ENCODE measurements at regions not wholly inside any gene's neighbourhood (a gene's known extent, or its start where the extent isn't known, plus 50 kb on each side); places are given as distances from the start of the nearest gene placed in this dataset.

DNA sequence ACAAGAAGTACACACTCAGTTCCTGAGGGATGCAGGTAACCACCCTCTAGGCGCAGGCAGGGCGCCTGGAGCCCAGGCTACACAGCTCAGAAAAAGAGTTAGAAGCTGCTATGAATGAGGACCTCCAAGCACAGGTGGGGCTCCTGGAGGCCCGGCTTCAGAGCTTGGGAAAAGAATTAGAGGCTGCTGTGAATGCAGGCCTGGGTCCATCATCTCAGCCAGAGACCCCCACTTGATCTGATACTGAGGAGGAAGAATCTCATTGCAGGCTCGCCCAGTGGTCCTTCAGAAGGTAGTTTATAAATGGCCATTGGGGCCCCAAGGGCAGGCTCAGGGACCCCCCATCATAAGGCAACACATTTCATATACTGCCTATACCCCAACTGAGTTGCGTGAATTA is 556.4 kb downstream of the SLC6A15 start:
- Histone ChIP-seq H3K4me1 (no peaks in the 10 kb centered on the region), H3K4me3 (no peak overlapping the region), H3K9me3 (no peaks in the 10 kb centered on the region), H3K27ac (no peak overlapping the region), H3K27me3 (ENCODE audit: low read depth) (no peaks in the 10 kb centered on the region), H3K36me3 (no peaks in the 10 kb centered on the region)
- ATAC-seq (no peak), DNase-seq (no peak)
- TF ChIP-seq, protein P1, sequence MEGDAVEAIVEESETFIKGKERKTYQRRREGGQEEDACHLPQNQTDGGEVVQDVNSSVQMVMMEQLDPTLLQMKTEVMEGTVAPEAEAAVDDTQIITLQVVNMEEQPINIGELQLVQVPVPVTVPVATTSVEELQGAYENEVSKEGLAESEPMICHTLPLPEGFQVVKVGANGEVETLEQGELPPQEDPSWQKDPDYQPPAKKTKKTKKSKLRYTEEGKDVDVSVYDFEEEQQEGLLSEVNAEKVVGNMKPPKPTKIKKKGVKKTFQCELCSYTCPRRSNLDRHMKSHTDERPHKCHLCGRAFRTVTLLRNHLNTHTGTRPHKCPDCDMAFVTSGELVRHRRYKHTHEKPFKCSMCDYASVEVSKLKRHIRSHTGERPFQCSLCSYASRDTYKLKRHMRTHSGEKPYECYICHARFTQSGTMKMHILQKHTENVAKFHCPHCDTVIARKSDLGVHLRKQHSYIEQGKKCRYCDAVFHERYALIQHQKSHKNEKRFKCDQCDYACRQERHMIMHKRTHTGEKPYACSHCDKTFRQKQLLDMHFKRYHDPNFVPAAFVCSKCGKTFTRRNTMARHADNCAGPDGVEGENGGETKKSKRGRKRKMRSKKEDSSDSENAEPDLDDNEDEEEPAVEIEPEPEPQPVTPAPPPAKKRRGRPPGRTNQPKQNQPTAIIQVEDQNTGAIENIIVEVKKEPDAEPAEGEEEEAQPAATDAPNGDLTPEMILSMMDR (IDR thresholded peaks at IDR 0.05) = no peak
- intact Hi-C loops (cut with DNase I) = no loop called here

DNA sequence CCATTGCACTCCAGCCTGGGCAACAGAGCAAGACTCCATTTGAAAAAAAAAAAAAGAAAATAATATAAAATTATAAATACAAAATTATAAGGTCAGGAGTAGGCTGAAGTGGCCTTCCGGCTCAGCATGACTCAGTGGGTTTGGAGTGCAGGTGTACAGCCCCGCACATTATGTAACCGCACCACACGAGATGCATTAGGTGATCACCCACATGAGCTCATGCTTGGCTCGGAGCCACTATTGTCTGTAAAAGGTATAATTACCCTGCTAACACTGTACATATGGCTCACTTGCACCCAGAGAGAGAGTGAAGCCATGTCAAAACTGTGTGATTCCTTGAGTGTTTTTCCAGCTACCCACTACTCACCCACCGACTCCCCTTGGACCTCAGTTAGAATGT is 557.0 kb downstream of the SLC6A15 start:
- Histone ChIP-seq H3K9me3 (no peaks in the 10 kb centered on the region), H3K4me3 (no peak overlapping the region), H3K36me3 (no peaks in the 10 kb centered on the region), H3K4me1 (no peaks in the 10 kb centered on the region), H3K27ac (no peak overlapping the region), H3K27me3 (ENCODE audit: low read depth) (no peaks in the 10 kb centered on the region)
- ATAC-seq = no peak
- TF ChIP-seq, protein P1 (IDR thresholded peaks at IDR 0.05) = no peak
- intact Hi-C loops (cut with DNase I) = no loop called here
- DNase-seq = no peak

DNA sequence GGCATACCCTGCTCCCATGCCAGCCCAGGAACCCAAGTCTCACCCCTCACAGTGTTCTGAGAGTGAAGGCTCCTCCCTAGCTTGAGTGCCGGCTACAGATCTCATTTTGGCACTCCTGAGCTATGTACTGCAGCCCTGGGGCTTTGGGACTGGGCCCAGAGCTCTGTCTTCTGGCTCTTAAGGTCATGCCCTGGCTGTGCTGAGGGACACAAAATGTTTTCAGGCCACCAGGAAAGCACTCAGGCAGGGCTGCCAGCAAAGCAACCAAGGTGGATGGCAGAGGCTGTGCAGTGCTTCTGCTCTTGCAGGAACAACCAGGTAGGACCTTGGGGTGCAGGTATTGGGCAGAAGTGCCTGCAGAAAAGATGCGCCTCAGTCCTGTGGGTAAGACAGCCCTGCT is 564.0 kb downstream of the SLC6A15 start:
- H3K36me3 ChIP-seq = no peaks in the 10 kb centered on the region
- TF ChIP-seq, protein P1 (IDR thresholded peaks at IDR 0.05) = no peak
- intact Hi-C loops (cut with DNase I) = no loop called here
- ATAC-seq (no peak), DNase-seq (no peak)
- H3K4me3 ChIP-seq = no peak overlapping the region
- H3K9me3 ChIP-seq = no peaks in the 10 kb centered on the region
- no peak overlapping the region for H3K27ac ChIP-seq
- H3K4me1 ChIP-seq = no peaks in the 10 kb centered on the region
- no peaks in the 10 kb centered on the region for H3K27me3 ChIP-seq (ENCODE audit: low read depth)

DNA sequence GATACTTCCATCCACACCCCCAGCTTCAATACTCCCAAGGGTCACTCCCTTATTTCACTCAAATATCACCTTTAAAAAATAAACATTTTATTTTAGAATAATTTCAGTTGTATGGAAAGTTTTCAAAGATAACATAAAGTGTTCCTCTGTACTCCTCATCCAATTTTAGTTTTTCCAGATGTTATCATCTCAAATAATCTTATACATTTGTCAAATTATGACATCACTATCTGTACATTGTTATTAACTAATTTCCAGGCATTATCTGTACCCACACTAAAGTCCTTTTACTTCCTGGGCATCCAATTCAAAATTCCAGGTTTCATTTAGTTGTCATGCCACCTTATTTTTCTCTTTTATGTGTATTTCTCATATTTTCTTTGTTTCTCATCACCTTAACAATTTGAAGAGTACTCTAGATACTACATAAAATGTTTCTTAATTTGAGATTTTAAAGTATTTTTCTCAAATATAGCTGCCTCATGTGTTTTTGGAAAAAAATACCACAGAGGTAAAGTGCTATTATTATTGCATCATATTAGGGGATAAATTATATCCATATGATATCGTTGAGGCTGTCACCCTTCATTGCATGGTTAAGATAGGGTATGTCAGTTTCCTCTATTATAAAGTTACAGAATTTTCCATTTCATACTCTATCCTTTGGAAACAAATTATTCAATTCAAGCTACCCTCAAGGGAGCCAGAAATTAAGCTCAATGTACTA is 571.0 kb downstream of the SLC6A15 start:
- DNase-seq = no peak
- ATAC-seq = no peak
- H3K36me3 ChIP-seq = no peaks in the 10 kb centered on the region
- H3K9me3 ChIP-seq = no peaks in the 10 kb centered on the region
- no peak overlapping the region for H3K4me3 ChIP-seq
- no peak overlapping the region for H3K27ac ChIP-seq
- TF ChIP-seq, protein P1 (IDR thresholded peaks at IDR 0.05) = no peak
- intact Hi-C loops (cut with DNase I) = no loop called here
- H3K4me1 ChIP-seq = no peaks in the 10 kb centered on the region
- H3K27me3 ChIP-seq (ENCODE audit: low read depth) = no peaks in the 10 kb centered on the region

DNA sequence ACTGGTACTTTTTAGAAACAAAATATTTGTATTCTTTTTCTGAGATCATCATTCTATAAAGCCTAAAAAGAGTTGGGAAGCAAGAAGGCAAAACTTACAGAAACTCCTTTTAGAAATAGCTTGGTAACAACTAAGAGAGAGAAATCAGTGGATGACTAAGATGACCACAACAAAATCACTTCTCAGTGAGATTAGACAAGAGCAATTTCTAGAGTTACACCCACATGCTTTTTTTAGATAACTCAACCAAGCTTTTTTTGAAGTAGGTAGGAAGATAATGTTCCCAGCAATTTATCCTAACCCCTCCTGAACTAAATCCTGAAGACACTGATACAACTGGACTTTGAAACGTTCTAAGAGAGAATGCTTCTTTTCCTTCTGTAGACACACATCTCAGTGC is 576.4 kb downstream of the SLC6A15 start:
- TF ChIP-seq, protein P1 (IDR thresholded peaks at IDR 0.05) = no peak
- ATAC-seq = no peak
- Histone ChIP-seq H3K36me3 (no peaks in the 10 kb centered on the region), H3K4me3 (no peak overlapping the region), H3K27ac (no peak overlapping the region), H3K4me1 (no peaks in the 10 kb centered on the region), H3K9me3 (no peaks in the 10 kb centered on the region), H3K27me3 (ENCODE audit: low read depth) (no peaks in the 10 kb centered on the region)
- no peak for DNase-seq
- intact Hi-C loops (cut with DNase I) = no loop called here

Data from lower lobe of right lung (tissue), 2 donors.